ENCODE measurements at regions not wholly inside any gene's neighbourhood (a gene's known extent, or its start where the extent isn't known, plus 50 kb on each side); places are given as distances from the start of the nearest gene placed in this dataset.
A peak's percentile ranks its signal among the peaks of the same experiment; 100 is the strongest.

- no peak for TF ChIP-seq BMI1 (IDR thresholded peaks at IDR 0.05; ENCODE audit: low read length)
- no peak for TF ChIP-seq ZNF24 (IDR thresholded peaks at IDR 0.05)
- peak; percentile 71 for TF ChIP-seq ZNF324 (CRISPR knock-in tag; IDR thresholded peaks at IDR 0.05)
- no peak for TF ChIP-seq KAT8 (IDR thresholded peaks at IDR 0.05; ENCODE audit: low read depth)
- Histone ChIP-seq H3K4me1 (replicated peaks in 1 of 2; ENCODE audit: control insufficient read depth in 2 of 2, insufficient read depth in 2 of 2, low read length in 2 of 2) (peaks cover 0 to 6% of the 10 kb centered on the region in 2 experiments; a peak in 2 of 5 replicates), H2AFZ (ENCODE audit: low read depth, low read length) (no peak overlapping the region), H3K4me2 (ENCODE audit: insufficient read depth, low read length) (no peak overlapping the region), H3K9me1 (ENCODE audit: control insufficient read depth, insufficient read depth, low read length) (no peaks in the 10 kb centered on the region), H3K27ac (ENCODE audit: extremely low read depth, low read depth, low read length) (no peak overlapping the region), H3K27me3 (ENCODE audit: control insufficient read depth in 2 of 2, insufficient read depth in 2 of 2, low read length in 2 of 2) (no peaks in the 10 kb centered on the region), H3K4me3 (no peak overlapping the region), H3K79me2 (ENCODE audit: control insufficient read depth, insufficient read depth, low read length) (no peaks in the 10 kb centered on the region), H3K9ac (ENCODE audit: insufficient read depth in 1 of 2, low read depth in 2 of 2, low read length in 2 of 2) (no peak overlapping the region), H3K9me3 (replicated peaks; ENCODE audit: control insufficient read depth, insufficient read depth, low read depth, low read length) (no peaks in the 10 kb centered on the region; the same call in 1 of the 2 replicates), H3K36me3 (ENCODE audit: control insufficient read depth, insufficient read depth, low read length) (no peaks in the 10 kb centered on the region), H4K20me1 (replicated peaks; ENCODE audit: control insufficient read depth, insufficient read depth, low read length) (no peaks in the 10 kb centered on the region)
- DNase-seq (ENCODE audit: extremely low read depth in 1 of 4, low spot score in 3 of 4), result no peak
- CTCF ChIA-PET (ENCODE audit: low intra/inter-chr PET ratio), result no interaction called here
- ATAC-seq, result no peak
- FAIRE-seq, result no peak
- POLR2A ChIA-PET, result no interaction called here
- WGBS (ENCODE audit: insufficient coverage, low coverage, missing lambda C conversion rate), result 80% methylated on average over 3 of the region's 3 CpGs
- no TSS peak for BruUV-seq (replicated peaks)
- intact Hi-C loops (cut with micrococcal nuclease) (no loop called here), in situ Hi-C loops (cut with MboI) (no loop called here)
Observed at GRCh38 chr14:34087571-34087970, 136.7 kb upstream of the EGLN3 start.

DNA sequence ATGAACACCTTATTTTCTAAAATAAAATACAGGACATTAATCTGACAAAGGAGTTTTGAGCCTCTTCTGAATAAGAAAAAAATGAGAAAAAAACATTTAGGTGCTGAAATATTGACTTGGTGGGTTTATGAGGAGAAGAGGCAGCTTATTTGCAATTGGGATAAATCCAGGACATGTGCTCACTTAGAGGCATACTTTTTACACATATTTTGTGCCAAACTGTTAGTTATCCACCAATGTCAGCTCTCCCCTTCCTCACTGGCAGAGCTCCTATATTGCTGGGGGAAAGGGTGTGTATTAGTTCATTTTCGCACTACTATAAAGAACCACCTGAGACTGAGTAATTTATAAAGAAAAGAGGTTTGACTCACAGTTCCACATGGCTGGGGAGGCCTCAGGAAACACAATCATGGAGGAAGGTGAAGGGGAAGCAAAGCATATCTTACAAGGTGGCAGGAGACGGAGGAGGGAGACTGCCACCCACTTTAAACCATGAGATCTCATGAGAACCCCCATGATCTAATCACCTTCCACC lies 135.4 kb upstream of the EGLN3 start:
- CTCF ChIA-PET (ENCODE audit: low intra/inter-chr PET ratio), result no interaction called here
- FAIRE-seq, result no peak
- no peak overlapping the region for H3K4me3 ChIP-seq
- no peaks in the 10 kb centered on the region for H3K36me3 ChIP-seq (ENCODE audit: control insufficient read depth, insufficient read depth, low read length)
- no peak overlapping the region for H3K4me2 ChIP-seq (ENCODE audit: insufficient read depth, low read length)
- intact Hi-C loops (cut with micrococcal nuclease) (no loop called here), in situ Hi-C loops (cut with MboI) (no loop called here)
- no peak overlapping the region for H3K9ac ChIP-seq (ENCODE audit: insufficient read depth in 1 of 2, low read depth in 2 of 2, low read length in 2 of 2)
- H3K27ac ChIP-seq (ENCODE audit: extremely low read depth, low read depth, low read length), result no peak overlapping the region
- H3K4me1 ChIP-seq (replicated peaks in 1 of 2; ENCODE audit: control insufficient read depth in 2 of 2, insufficient read depth in 2 of 2, low read length in 2 of 2), result peaks cover 0 to 11% of the 10 kb centered on the region in 2 experiments; a peak in 2 of 5 replicates
- no peaks in the 10 kb centered on the region; the same call in 1 of the 2 replicates for H3K9me3 ChIP-seq (replicated peaks; ENCODE audit: control insufficient read depth, insufficient read depth, low read depth, low read length)
- no peak overlapping the region for H2AFZ ChIP-seq (ENCODE audit: low read depth, low read length)
- no peaks in the 10 kb centered on the region for H3K27me3 ChIP-seq (ENCODE audit: control insufficient read depth in 2 of 2, insufficient read depth in 2 of 2, low read length in 2 of 2)
- no peaks in the 10 kb centered on the region for H3K9me1 ChIP-seq (ENCODE audit: control insufficient read depth, insufficient read depth, low read length)
- no peak for DNase-seq (ENCODE audit: extremely low read depth in 1 of 4, low spot score in 3 of 4)
- no peaks in the 10 kb centered on the region for H4K20me1 ChIP-seq (replicated peaks; ENCODE audit: control insufficient read depth, insufficient read depth, low read length)
- 43% methylated on average over 1 of the region's 2 CpGs for WGBS (ENCODE audit: insufficient coverage, low coverage, missing lambda C conversion rate)
- no TSS peak for BruUV-seq (replicated peaks)
- POLR2A ChIA-PET, result no interaction called here
- no peaks in the 10 kb centered on the region for H3K79me2 ChIP-seq (ENCODE audit: control insufficient read depth, insufficient read depth, low read length)
- ATAC-seq, result no peak
- TF ChIP-seq GTF2A2 (tag; IDR thresholded peaks at IDR 0.05), result no peak
- TF ChIP-seq ZEB2 (IDR thresholded peaks at IDR 0.05), result no peak
- no peak for TF ChIP-seq ZNF395 (CRISPR knock-in tag; IDR thresholded peaks at IDR 0.05)
- no peak for TF ChIP-seq EHMT2 (IDR thresholded peaks at IDR 0.05)
- TF ChIP-seq STAG1 (CRISPR knock-in tag; IDR thresholded peaks at IDR 0.05; ENCODE audit: borderline replicate concordance), result no peak
- TF ChIP-seq TAF15 (IDR thresholded peaks at IDR 0.05; ENCODE audit: low read depth, low read length), result no peak
- TF ChIP-seq POLR2H (tag; IDR thresholded peaks at IDR 0.05; ENCODE audit: low read depth), result no peak
- TF ChIP-seq, protein P1, sequence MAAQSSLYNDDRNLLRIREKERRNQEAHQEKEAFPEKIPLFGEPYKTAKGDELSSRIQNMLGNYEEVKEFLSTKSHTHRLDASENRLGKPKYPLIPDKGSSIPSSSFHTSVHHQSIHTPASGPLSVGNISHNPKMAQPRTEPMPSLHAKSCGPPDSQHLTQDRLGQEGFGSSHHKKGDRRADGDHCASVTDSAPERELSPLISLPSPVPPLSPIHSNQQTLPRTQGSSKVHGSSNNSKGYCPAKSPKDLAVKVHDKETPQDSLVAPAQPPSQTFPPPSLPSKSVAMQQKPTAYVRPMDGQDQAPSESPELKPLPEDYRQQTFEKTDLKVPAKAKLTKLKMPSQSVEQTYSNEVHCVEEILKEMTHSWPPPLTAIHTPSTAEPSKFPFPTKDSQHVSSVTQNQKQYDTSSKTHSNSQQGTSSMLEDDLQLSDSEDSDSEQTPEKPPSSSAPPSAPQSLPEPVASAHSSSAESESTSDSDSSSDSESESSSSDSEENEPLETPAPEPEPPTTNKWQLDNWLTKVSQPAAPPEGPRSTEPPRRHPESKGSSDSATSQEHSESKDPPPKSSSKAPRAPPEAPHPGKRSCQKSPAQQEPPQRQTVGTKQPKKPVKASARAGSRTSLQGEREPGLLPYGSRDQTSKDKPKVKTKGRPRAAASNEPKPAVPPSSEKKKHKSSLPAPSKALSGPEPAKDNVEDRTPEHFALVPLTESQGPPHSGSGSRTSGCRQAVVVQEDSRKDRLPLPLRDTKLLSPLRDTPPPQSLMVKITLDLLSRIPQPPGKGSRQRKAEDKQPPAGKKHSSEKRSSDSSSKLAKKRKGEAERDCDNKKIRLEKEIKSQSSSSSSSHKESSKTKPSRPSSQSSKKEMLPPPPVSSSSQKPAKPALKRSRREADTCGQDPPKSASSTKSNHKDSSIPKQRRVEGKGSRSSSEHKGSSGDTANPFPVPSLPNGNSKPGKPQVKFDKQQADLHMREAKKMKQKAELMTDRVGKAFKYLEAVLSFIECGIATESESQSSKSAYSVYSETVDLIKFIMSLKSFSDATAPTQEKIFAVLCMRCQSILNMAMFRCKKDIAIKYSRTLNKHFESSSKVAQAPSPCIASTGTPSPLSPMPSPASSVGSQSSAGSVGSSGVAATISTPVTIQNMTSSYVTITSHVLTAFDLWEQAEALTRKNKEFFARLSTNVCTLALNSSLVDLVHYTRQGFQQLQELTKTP (IDR thresholded peaks at IDR 0.05; ENCODE audit: low read depth in 1 of 2, partially characterized antibody in 2 of 2), result no peak

Data from K562 (cell line).